Panc1 (cell line): ENCODE measurements at regions not wholly inside any gene's neighbourhood (a gene's known extent, or its start where the extent isn't known, plus 50 kb on each side); places are given as distances from the start of the nearest gene placed in this dataset.

Source experiments
- ATAC-seq: fragments of 200-7000 bp; cut with Tn5 transposase; 2 replicates; pipeline ENCODE4 v1.9.1; 2020; ENCODE audit warnings: mild to moderate bottlenecking, moderate library complexity
- BruUV-seq: library from RNA; stranded (reverse); fragments of 400-500 nt; replicated peaks from 2 replicates; lab custom pipeline; 2021; lab: Mats Ljungman, UMichigan
- CTCF ChIA-PET: fragments of 300-600 bp; sonication (Branson Sonifier 250); formaldehyde crosslinking; loops from one replicate; lab custom pipeline; 2022; ENCODE audit warnings: antibody characterized with exemption; lab: Charles Lee
- POLR2A ChIA-PET: fragments of 300-600 bp; sonication (Branson Sonifier 250); formaldehyde crosslinking; loops from one replicate; lab custom pipeline; 2022; ENCODE audit warnings: antibody characterized with exemption; lab: Charles Lee
- DNase-seq: peaks from one replicate; pipeline ENCODE4 v3.0.0-alpha.2; 2010; ENCODE audit warnings: low read depth, low spot score
- H3K27ac ChIP-seq: 2 replicates; pipeline ENCODE4 v1.5.1; 2011; ENCODE audit warnings: mild to moderate bottlenecking, low read length, inconsistent platforms
- H3K27me3 ChIP-seq: fragments of 200-500 bp; sonication (Bioruptor generic); 2 replicates; pipeline ENCODE4 v1.6.0; 2014; ENCODE audit warnings: low read length, inconsistent platforms; ENCODE audit not compliant: control insufficient read depth, insufficient read depth
- H3K36me3 ChIP-seq: fragments of 200-500 bp; sonication (Bioruptor generic); 2 replicates; pipeline ENCODE4 v1.5.1; 2014; ENCODE audit warnings: inconsistent platforms, mild to moderate bottlenecking, low read length, moderate library complexity; ENCODE audit not compliant: control insufficient read depth, insufficient read depth
- H3K4me1 ChIP-seq: 2 replicates; pipeline ENCODE4 v1.5.1; 2011; ENCODE audit warnings: inconsistent platforms, mild to moderate bottlenecking, low read length, moderate library complexity; ENCODE audit not compliant: control insufficient read depth, insufficient read depth
- H3K4me3 ChIP-seq, 2 experiments: 2 replicates each; pipeline ENCODE4 v1.5.1; 2011 to 2012; ENCODE audit warnings: low read depth in 2 of 2, low read length in 2 of 2, mild to moderate bottlenecking in 2 of 2, inconsistent platforms in 1 of 2, moderate library complexity in 1 of 2
- H3K9me3 ChIP-seq: fragments of 200-500 bp; sonication (Bioruptor generic); 2 replicates; pipeline ENCODE4 v1.5.1; 2014; ENCODE audit warnings: low read depth, mild to moderate bottlenecking, inconsistent platforms, low read length, moderate library complexity; ENCODE audit not compliant: control insufficient read depth, insufficient read depth
- CTCF ChIP-seq: fragments of 450-650 bp; IDR thresholded peaks from 2 replicates; pipeline ENCODE4 v1.5.1; 2017; ENCODE audit warnings: mild to moderate bottlenecking
- POLR2AphosphoS5 ChIP-seq: IDR thresholded peaks from 2 replicates; pipeline ENCODE4 v1.6.1; 2012; ENCODE audit warnings: mild to moderate bottlenecking, low read depth, low read length, moderate library complexity
- SIN3A ChIP-seq: IDR thresholded peaks from 2 replicates; pipeline ENCODE4 v1.6.1; 2012; ENCODE audit warnings: low read depth, mild to moderate bottlenecking, low read length, moderate library complexity, borderline replicate concordance; ENCODE audit not compliant: insufficient read depth
- TCF7L2 ChIP-seq: IDR thresholded peaks from 2 replicates; pipeline ENCODE4 v1.6.1; 2011; ENCODE audit warnings: mild to moderate bottlenecking, low read depth, low read length, inconsistent platforms
- in situ Hi-C: cut with HindIII; loops from 2 replicates; pipeline ENCODE4 v1.10.0; 2016; ENCODE audit warnings: low sequenced_read_pairs, low pct_unique_long_range_greater_than_20kb
- intact Hi-C: fragments of 100-400 bp; cut with micrococcal nuclease; formaldehyde crosslinking; loops from one replicate; pipeline ENCODE4 v1.10.0; 2022; ENCODE audit not compliant: unreplicated experiment
- TF ChIP-seq, protein P1 (sequence below), 2 experiments: IDR thresholded peaks; 2 replicates each; pipeline ENCODE4 v1.6.1; 2011 to 2012; ENCODE audit warnings: low read depth in 2 of 2, control low read depth in 1 of 2, low read length in 1 of 2, mild to moderate bottlenecking in 1 of 2, moderate library complexity in 1 of 2; ENCODE audit not compliant: insufficient read depth in 1 of 2

DNA sequence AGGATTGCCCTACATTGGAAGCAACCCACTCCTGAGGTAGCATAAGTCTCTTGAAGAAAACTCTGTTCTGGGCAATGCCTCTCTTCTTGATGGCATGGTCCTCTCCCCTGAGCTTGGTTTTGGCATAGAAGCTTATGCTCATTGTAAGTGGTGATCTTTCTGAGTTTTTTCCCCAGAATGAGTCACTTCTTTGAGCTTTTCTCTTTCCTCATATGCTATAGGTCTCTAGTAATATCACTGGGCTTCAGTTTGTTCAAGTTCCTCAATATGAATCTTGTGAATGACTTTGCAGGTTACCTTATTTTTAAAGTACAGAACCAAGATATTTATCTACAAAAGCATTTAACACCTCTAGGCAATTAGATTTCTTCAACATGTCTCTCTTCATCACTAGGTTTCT, 76.5 kb upstream of the ATG10 start:
- H3K27me3 ChIP-seq, result no peaks in the 10 kb centered on the region
- ATAC-seq, result no peak
- no peak overlapping the region for H3K27ac ChIP-seq
- no peak for TF ChIP-seq SIN3A
- no peak for TF ChIP-seq TCF7L2
- TF ChIP-seq, protein P1, sequence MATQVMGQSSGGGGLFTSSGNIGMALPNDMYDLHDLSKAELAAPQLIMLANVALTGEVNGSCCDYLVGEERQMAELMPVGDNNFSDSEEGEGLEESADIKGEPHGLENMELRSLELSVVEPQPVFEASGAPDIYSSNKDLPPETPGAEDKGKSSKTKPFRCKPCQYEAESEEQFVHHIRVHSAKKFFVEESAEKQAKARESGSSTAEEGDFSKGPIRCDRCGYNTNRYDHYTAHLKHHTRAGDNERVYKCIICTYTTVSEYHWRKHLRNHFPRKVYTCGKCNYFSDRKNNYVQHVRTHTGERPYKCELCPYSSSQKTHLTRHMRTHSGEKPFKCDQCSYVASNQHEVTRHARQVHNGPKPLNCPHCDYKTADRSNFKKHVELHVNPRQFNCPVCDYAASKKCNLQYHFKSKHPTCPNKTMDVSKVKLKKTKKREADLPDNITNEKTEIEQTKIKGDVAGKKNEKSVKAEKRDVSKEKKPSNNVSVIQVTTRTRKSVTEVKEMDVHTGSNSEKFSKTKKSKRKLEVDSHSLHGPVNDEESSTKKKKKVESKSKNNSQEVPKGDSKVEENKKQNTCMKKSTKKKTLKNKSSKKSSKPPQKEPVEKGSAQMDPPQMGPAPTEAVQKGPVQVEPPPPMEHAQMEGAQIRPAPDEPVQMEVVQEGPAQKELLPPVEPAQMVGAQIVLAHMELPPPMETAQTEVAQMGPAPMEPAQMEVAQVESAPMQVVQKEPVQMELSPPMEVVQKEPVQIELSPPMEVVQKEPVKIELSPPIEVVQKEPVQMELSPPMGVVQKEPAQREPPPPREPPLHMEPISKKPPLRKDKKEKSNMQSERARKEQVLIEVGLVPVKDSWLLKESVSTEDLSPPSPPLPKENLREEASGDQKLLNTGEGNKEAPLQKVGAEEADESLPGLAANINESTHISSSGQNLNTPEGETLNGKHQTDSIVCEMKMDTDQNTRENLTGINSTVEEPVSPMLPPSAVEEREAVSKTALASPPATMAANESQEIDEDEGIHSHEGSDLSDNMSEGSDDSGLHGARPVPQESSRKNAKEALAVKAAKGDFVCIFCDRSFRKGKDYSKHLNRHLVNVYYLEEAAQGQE (IDR thresholded peaks at IDR 0.05; ENCODE audit: insufficient read depth in 1 of 2, low read depth in 2 of 2, low read length in 1 of 2), result no peak
- no peak for TF ChIP-seq POLR2AphosphoS5
- TF ChIP-seq CTCF, result no peak
- no peaks in the 10 kb centered on the region for H3K4me1 ChIP-seq
- in situ Hi-C loops, result no loop called here
- H3K9me3 ChIP-seq, result no peaks in the 10 kb centered on the region
- ChIA-PET CTCF (no interaction called here), POLR2A (no interaction called here)
- no peak for DNase-seq
- BruUV-seq, result no TSS peak
- no peaks in the 10 kb centered on the region for H3K36me3 ChIP-seq
- no peak overlapping the region for H3K4me3 ChIP-seq
- intact Hi-C loops, result no loop called here

- no peak for DNase-seq
- intact Hi-C loops (no loop called here), in situ Hi-C loops (no loop called here)
- no peak for ATAC-seq
- CTCF ChIA-PET, result no interaction called here
- H3K4me1 ChIP-seq, result no peaks in the 10 kb centered on the region
- H3K4me3 ChIP-seq, result no peak overlapping the region
- H3K27ac ChIP-seq, result no peak overlapping the region
- BruUV-seq, result no TSS peak
- no peaks in the 10 kb centered on the region for H3K27me3 ChIP-seq
- TF ChIP-seq CTCF, result no peak
- no peak for TF ChIP-seq POLR2AphosphoS5
- no peak for TF ChIP-seq SIN3A
- TF ChIP-seq TCF7L2, result no peak
- TF ChIP-seq, protein P1 (IDR thresholded peaks at IDR 0.05; ENCODE audit: insufficient read depth in 1 of 2, low read depth in 2 of 2, low read length in 1 of 2), result no peak
- H3K9me3 ChIP-seq, result no peaks in the 10 kb centered on the region
- no peaks in the 10 kb centered on the region for H3K36me3 ChIP-seq
- POLR2A ChIA-PET, result no interaction called here
Measured at GRCh38 chr5:81893961-81894360, 77.9 kb upstream of the ATG10 start.
